ENCODE measurements at regions not wholly inside any gene's neighbourhood (a gene's known extent, or its start where the extent isn't known, plus 50 kb on each side); places are given as distances from the start of the nearest gene placed in this dataset.

DNA sequence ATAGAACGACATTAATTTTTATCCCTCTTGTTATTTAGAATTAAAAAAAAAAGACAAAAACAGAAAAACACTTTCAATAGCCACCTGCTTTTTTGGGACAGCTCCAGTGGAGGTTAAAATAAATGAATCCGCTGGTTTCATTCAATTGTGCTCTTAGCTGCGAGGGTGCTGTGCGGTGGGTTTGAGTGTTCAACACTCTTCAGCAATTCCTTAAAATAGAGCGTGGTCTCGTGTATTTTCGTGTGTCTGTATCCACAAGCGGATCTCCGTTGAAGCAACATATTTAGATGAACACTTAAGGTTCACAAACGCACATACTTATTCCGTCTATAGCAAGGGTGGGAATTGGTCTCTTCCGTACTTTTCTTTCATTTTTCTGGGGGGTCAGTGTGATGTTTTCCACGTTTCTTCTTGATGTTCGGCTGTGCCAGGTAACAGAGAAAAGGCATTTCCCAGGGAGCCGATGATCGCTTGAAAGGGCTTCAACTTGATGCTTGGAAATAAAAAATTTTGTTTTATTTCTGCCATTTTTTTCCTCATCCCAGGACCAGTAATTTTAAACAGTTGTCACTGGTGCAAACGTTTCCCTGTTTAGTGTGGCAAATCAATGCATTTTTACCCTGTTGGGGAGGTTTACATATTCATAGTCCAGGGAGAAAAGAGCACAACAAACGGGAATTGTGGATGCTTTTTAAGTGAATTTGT, 297.9 kb downstream of the IRF8 start:
- Mint-ChIP-seq H3K27ac (ENCODE audit: unreplicated experiment) (no peak overlapping the region), H3K4me3 (ENCODE audit: unreplicated experiment) (no peak overlapping the region), H3K9me3 (ENCODE audit: unreplicated experiment) (no peaks in the 10 kb centered on the region), H3K27me3 (ENCODE audit: insufficient read depth, unreplicated experiment) (peaks cover 43% of the 10 kb centered on the region), H3K4me1 (ENCODE audit: low read depth, unreplicated experiment) (peaks cover 10% of the 10 kb centered on the region), H3K36me3 (ENCODE audit: insufficient read depth, unreplicated experiment) (no peaks in the 10 kb centered on the region)
- Histone ChIP-seq H3K4me3 (ENCODE audit: low read depth, low read length) (no peak overlapping the region), H3K27me3 (replicated peaks; ENCODE audit: control insufficient read depth, insufficient read depth, low read length) (no peaks in the 10 kb centered on the region; the same call in 1 of the 2 replicates), H3K4me1 (peaks cover 8% of the 10 kb centered on the region; the same call in 1 of the 2 replicates), H3K36me3 (ENCODE audit: control insufficient read depth, insufficient read depth, low read length) (no peaks in the 10 kb centered on the region), H3K9me3 (no peaks in the 10 kb centered on the region)
- CTCF ChIA-PET: interaction anchor here (0.6 kb wide), 1 partner anchor 124 kb away, joined by 4 read pairs; no protein-coding TSS in a partner anchor
- no TSS peak for BruUV-seq (replicated peaks)
- POLR2A ChIA-PET: no interaction called here
- intact Hi-C loops (cut with micrococcal nuclease; ENCODE audit: unreplicated experiment): no loop called here
- no peak for DNase-seq
- TF ChIP-seq, protein P1, sequence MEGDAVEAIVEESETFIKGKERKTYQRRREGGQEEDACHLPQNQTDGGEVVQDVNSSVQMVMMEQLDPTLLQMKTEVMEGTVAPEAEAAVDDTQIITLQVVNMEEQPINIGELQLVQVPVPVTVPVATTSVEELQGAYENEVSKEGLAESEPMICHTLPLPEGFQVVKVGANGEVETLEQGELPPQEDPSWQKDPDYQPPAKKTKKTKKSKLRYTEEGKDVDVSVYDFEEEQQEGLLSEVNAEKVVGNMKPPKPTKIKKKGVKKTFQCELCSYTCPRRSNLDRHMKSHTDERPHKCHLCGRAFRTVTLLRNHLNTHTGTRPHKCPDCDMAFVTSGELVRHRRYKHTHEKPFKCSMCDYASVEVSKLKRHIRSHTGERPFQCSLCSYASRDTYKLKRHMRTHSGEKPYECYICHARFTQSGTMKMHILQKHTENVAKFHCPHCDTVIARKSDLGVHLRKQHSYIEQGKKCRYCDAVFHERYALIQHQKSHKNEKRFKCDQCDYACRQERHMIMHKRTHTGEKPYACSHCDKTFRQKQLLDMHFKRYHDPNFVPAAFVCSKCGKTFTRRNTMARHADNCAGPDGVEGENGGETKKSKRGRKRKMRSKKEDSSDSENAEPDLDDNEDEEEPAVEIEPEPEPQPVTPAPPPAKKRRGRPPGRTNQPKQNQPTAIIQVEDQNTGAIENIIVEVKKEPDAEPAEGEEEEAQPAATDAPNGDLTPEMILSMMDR (IDR thresholded peaks at IDR 0.05; ENCODE audit: insufficient read depth in 1 of 2, low read depth in 1 of 2, low read length in 1 of 2, severe bottlenecking in 1 of 2, unreplicated experiment in 1 of 2): no peak

GRCh38 chr16:86198206-86199118, 299.5 kb downstream of the IRF8 start:
- Mint-ChIP-seq H3K27me3 (ENCODE audit: insufficient read depth, unreplicated experiment) (peaks cover 37% of the 10 kb centered on the region), H3K4me3 (ENCODE audit: unreplicated experiment) (no peak overlapping the region), H3K4me1 (ENCODE audit: low read depth, unreplicated experiment) (peaks cover 10% of the 10 kb centered on the region), H3K9me3 (ENCODE audit: unreplicated experiment) (no peaks in the 10 kb centered on the region), H3K36me3 (ENCODE audit: insufficient read depth, unreplicated experiment) (no peaks in the 10 kb centered on the region), H3K27ac (ENCODE audit: unreplicated experiment) (no peak overlapping the region)
- CTCF ChIA-PET: no interaction called here
- H3K4me3 ChIP-seq (ENCODE audit: low read depth, low read length): no peak overlapping the region
- POLR2A ChIA-PET: no interaction called here
- no TSS peak for BruUV-seq (replicated peaks)
- H3K4me1 ChIP-seq: peaks cover 8% of the 10 kb centered on the region; the same call in 1 of the 2 replicates
- no peaks in the 10 kb centered on the region; the same call in 1 of the 2 replicates for H3K27me3 ChIP-seq (replicated peaks; ENCODE audit: control insufficient read depth, insufficient read depth, low read length)
- no peaks in the 10 kb centered on the region for H3K9me3 ChIP-seq
- TF ChIP-seq, protein P1 (IDR thresholded peaks at IDR 0.05; ENCODE audit: insufficient read depth in 1 of 2, low read depth in 1 of 2, low read length in 1 of 2, severe bottlenecking in 1 of 2, unreplicated experiment in 1 of 2): no peak
- no peak for DNase-seq
- intact Hi-C loops (cut with micrococcal nuclease; ENCODE audit: unreplicated experiment): no loop called here
- H3K36me3 ChIP-seq (ENCODE audit: control insufficient read depth, insufficient read depth, low read length): no peaks in the 10 kb centered on the region

- H3K4me1 Mint-ChIP-seq (ENCODE audit: low read depth, unreplicated experiment): peaks cover 10% of the 10 kb centered on the region
- Histone ChIP-seq H3K27me3 (replicated peaks; ENCODE audit: control insufficient read depth, insufficient read depth, low read length) (no peaks in the 10 kb centered on the region; the same call in 1 of the 2 replicates), H3K4me3 (ENCODE audit: low read depth, low read length) (no peak overlapping the region), H3K4me1 (peaks cover 8% of the 10 kb centered on the region; the same call in 1 of the 2 replicates), H3K9me3 (no peaks in the 10 kb centered on the region), H3K36me3 (ENCODE audit: control insufficient read depth, insufficient read depth, low read length) (no peaks in the 10 kb centered on the region)
- TF ChIP-seq, protein P1 (IDR thresholded peaks at IDR 0.05; ENCODE audit: insufficient read depth in 1 of 2, low read depth in 1 of 2, low read length in 1 of 2, severe bottlenecking in 1 of 2, unreplicated experiment in 1 of 2): no peak
- POLR2A ChIA-PET: no interaction called here
- H3K9me3 Mint-ChIP-seq (ENCODE audit: unreplicated experiment): no peaks in the 10 kb centered on the region
- no peak for DNase-seq
- H3K4me3 Mint-ChIP-seq (ENCODE audit: unreplicated experiment): no peak overlapping the region
- no peak overlapping the region for H3K27ac Mint-ChIP-seq (ENCODE audit: unreplicated experiment)
- peaks cover 37% of the 10 kb centered on the region for H3K27me3 Mint-ChIP-seq (ENCODE audit: insufficient read depth, unreplicated experiment)
- no peaks in the 10 kb centered on the region for H3K36me3 Mint-ChIP-seq (ENCODE audit: insufficient read depth, unreplicated experiment)
- no TSS peak for BruUV-seq (replicated peaks)
- CTCF ChIA-PET: no interaction called here
- intact Hi-C loops (cut with micrococcal nuclease; ENCODE audit: unreplicated experiment): no loop called here
Measured at GRCh38 chr16:86199182-86199581, 300.2 kb downstream of the IRF8 start.
